Endodermal cell (in vitro differentiated cells): ENCODE measurements at regions not wholly inside any gene's neighbourhood (a gene's known extent, or its start where the extent isn't known, plus 50 kb on each side); places are given as distances from the start of the nearest gene placed in this dataset.

Experiments
- DNase-seq: peaks from one replicate; pipeline ENCODE4 v3.0.0-alpha.2; 2017
- H3K27ac ChIP-seq: 2 replicates; pipeline ENCODE4 v1.5.1; 2013; ENCODE audit warnings: mild to moderate bottlenecking, low read depth, low read length, moderate library complexity
- H3K27me3 ChIP-seq: 2 replicates; pipeline ENCODE4 v1.6.1; 2013; ENCODE audit warnings: mild to moderate bottlenecking, low read length, moderate library complexity; ENCODE audit not compliant: insufficient read depth, control insufficient read depth, poor library complexity, severe bottlenecking
- H3K36me3 ChIP-seq: 2 replicates; pipeline ENCODE4 v1.7.0; 2013; ENCODE audit warnings: mild to moderate bottlenecking, low read length, moderate library complexity; ENCODE audit not compliant: control insufficient read depth, insufficient read depth
- H3K4me1 ChIP-seq: one replicate; pipeline ENCODE4 v1.7.0; 2013; ENCODE audit warnings: low read length; ENCODE audit not compliant: control insufficient read depth, insufficient read depth
- H3K4me3 ChIP-seq: 2 replicates; pipeline ENCODE4 v1.5.1; 2013; ENCODE audit warnings: mild to moderate bottlenecking, low read length, moderate library complexity
- H3K9ac ChIP-seq: 2 replicates; pipeline ENCODE4 v1.6.1; 2013; ENCODE audit warnings: mild to moderate bottlenecking, low read length, moderate library complexity; ENCODE audit not compliant: poor library complexity, severe bottlenecking; ENCODE audit errors: extremely low read depth
- H3K9me3 ChIP-seq: 2 replicates; pipeline ENCODE4 v1.6.1; 2013; ENCODE audit warnings: mild to moderate bottlenecking, low read length, moderate library complexity; ENCODE audit not compliant: control insufficient read depth
- H3K27ac Mint-ChIP-seq: 2 replicates; pipeline ENCODE4 v1.8.0; 2020; ENCODE audit warnings: mixed read lengths
- H3K27me3 Mint-ChIP-seq: 2 replicates; pipeline ENCODE4 v1.8.0; 2021; ENCODE audit warnings: mild to moderate bottlenecking, mixed read lengths; ENCODE audit not compliant: insufficient read depth
- H3K36me3 Mint-ChIP-seq: 2 replicates; pipeline ENCODE4 v1.8.0; 2020; ENCODE audit warnings: low read depth, mixed read lengths
- H3K4me1 Mint-ChIP-seq: 2 replicates; pipeline ENCODE4 v1.8.0; 2020; ENCODE audit warnings: mixed read lengths
- H3K4me3 Mint-ChIP-seq: 2 replicates; pipeline ENCODE4 v1.8.0; 2020; ENCODE audit warnings: mild to moderate bottlenecking, moderate library complexity, mixed read lengths
- H3K9me3 Mint-ChIP-seq: 2 replicates; pipeline ENCODE4 v1.8.0; 2020; ENCODE audit warnings: mild to moderate bottlenecking, mixed read lengths
- CTCF ChIP-seq: fragments of 200-600 bp; sonication (generic); conservative IDR thresholded peaks from 2 replicates; pipeline ENCODE4 v1.5.0; 2021; ENCODE audit warnings: antibody characterized with exemption, mild to moderate bottlenecking
- WGBS, 2 experiments: methylation state at CpG; one replicate each; pipeline versions ENCODE4 v1.1.5 to v1.1.7; 2013; ENCODE audit warnings: missing lambda C conversion rate in 2 of 2, mixed read lengths in 1 of 2; ENCODE audit not compliant: insufficient coverage in 1 of 2, insufficient read length in 1 of 2; 5-methylcytosine and 5-hydroxymethylcytosine counted together

- no peak for DNase-seq
- Histone ChIP-seq H3K4me1 (no peaks in the 10 kb centered on the region), H3K27ac (no peak overlapping the region), H3K9me3 (no peaks in the 10 kb centered on the region), H3K9ac (no peak overlapping the region), H3K36me3 (no peaks in the 10 kb centered on the region), H3K27me3 (no peaks in the 10 kb centered on the region), H3K4me3 (no peak overlapping the region)
- H3K36me3 Mint-ChIP-seq, result no peaks in the 10 kb centered on the region
- 100% methylated on average over 1 of the region's 1 CpG; no CpG with 5 or more reads in 1 of the 2 experiments for WGBS, 2 experiments
- H3K4me1 Mint-ChIP-seq, result no peaks in the 10 kb centered on the region
- no peak overlapping the region for H3K27ac Mint-ChIP-seq
- H3K9me3 Mint-ChIP-seq, result no peaks in the 10 kb centered on the region
- TF ChIP-seq CTCF, result no peak
- H3K4me3 Mint-ChIP-seq, result no peak overlapping the region
- H3K27me3 Mint-ChIP-seq, result no peaks in the 10 kb centered on the region
These were observed 70.7 kb upstream of the DPH6 start for GRCh38 chr15:35616498-35617271.

- no peaks in the 10 kb centered on the region for H3K9me3 ChIP-seq
These were observed 72.6 kb upstream of the DPH6 start for GRCh38 chr15:35618260-35619188.

More at GRCh38 chr15:35618260-35619188, 72.6 kb upstream of the DPH6 start:
- H3K4me1 Mint-ChIP-seq, result no peaks in the 10 kb centered on the region
- H3K36me3 ChIP-seq, result no peaks in the 10 kb centered on the region
- no peaks in the 10 kb centered on the region for H3K27me3 ChIP-seq
- WGBS, 2 experiments, result 85 to 100% methylated on average over 1 to 2 of the region's 2 CpGs
- TF ChIP-seq CTCF, result no peak
- no peaks in the 10 kb centered on the region for H3K27me3 Mint-ChIP-seq
- no peak overlapping the region for H3K27ac ChIP-seq
- no peak overlapping the region for H3K9ac ChIP-seq
- no peaks in the 10 kb centered on the region for H3K4me1 ChIP-seq
- no peak overlapping the region for H3K27ac Mint-ChIP-seq
- no peak overlapping the region for H3K4me3 Mint-ChIP-seq
- H3K9me3 Mint-ChIP-seq, result no peaks in the 10 kb centered on the region
- no peaks in the 10 kb centered on the region for H3K36me3 Mint-ChIP-seq
- DNase-seq, result no peak
- no peak overlapping the region for H3K4me3 ChIP-seq
